Adrenal gland (tissue), 5 donors: ENCODE measurements at regions not wholly inside any gene's neighbourhood (a gene's known extent, or its start where the extent isn't known, plus 50 kb on each side); places are given as distances from the start of the nearest gene placed in this dataset.

Source experiments
- CTCF ChIP-seq, 6 experiments: fragments of 450-650 bp in 4 of 6; fragments of 200-600 bp in 2 of 6; sonication (generic) in 1 of 6; IDR thresholded peaks; 1 replicate in 5 of 6; 2 replicates in 1 of 6; pipeline versions ENCODE4 v1.5.1 to v1.8.0; 2016 to 2021; ENCODE audit warnings: antibody characterized with exemption in 6 of 6, mild to moderate bottlenecking in 2 of 6, moderate library complexity in 1 of 6
- POLR2A ChIP-seq, 2 donors: fragments of 450-650 bp; IDR thresholded peaks; one replicate each; pipeline ENCODE4 v1.6.1; 2017; ENCODE audit warnings: antibody characterized with exemption in 2 of 2, mild to moderate bottlenecking in 2 of 2, moderate library complexity in 1 of 2
- donor health status: DM: no; HTN: no; CAD: no.

DNA sequence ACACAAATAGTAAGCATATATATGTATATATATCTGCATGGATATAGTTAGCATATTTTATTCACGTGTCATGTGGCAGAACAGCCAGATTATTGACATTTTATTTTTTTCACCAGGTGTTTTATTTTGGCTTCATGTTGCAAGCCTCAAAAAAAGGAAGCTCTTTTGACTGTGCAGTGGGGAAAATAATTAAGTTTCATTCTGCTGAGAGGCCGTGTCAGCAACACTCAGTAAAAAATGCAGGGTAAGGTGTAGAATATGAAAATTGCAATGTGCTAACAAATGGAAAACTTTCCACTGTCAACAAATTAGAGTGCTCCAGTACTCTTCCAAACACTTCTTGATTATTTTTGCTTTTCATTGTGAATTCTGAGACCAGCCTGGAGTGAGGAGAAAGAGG lies 511.5 kb downstream of the GLUD2 start:
- no peak for TF ChIP-seq CTCF (IDR thresholded peaks at IDR 0.05)
- TF ChIP-seq POLR2A (IDR thresholded peaks at IDR 0.05): no peak
